ENCODE measurements at regions not wholly inside any gene's neighbourhood (a gene's known extent, or its start where the extent isn't known, plus 50 kb on each side); places are given as distances from the start of the nearest gene placed in this dataset.

DNA sequence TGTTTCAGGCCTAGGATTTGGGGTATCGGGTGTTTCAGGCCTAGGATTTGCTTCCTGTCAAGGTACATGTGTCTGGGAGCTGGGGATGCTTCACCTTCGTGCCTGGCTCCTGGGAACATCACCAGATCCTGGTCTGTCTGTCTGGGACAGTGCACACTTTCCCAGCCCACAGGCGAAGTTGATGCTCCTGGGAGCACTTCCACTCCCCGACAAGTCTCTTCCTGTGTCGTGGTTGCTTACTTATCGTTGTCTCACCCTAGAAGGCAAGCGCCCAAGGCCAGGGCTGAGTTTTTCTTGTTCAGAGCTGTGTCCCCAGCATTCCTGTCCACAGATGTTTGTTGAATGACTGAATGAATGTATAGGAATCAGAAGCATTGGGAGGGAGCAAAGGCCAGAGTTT, 71.5 kb downstream of the LINC01488 start:
- Histone ChIP-seq H3K9me3 (peaks cover 0 to 41% (median 25%) of the 10 kb centered on the region in 12 donors), H3K27me3 (no peaks in the 10 kb centered on the region), H3K4me1 (no peaks in the 10 kb centered on the region), H3K4me3 (no peak overlapping the region), H3K36me3 (no peaks in the 10 kb centered on the region), H3K27ac (no peak overlapping the region)
- no peak for DNase-seq
- no peak for TF ChIP-seq POLR2A (IDR thresholded peaks at IDR 0.05)
- TF ChIP-seq, protein P1, sequence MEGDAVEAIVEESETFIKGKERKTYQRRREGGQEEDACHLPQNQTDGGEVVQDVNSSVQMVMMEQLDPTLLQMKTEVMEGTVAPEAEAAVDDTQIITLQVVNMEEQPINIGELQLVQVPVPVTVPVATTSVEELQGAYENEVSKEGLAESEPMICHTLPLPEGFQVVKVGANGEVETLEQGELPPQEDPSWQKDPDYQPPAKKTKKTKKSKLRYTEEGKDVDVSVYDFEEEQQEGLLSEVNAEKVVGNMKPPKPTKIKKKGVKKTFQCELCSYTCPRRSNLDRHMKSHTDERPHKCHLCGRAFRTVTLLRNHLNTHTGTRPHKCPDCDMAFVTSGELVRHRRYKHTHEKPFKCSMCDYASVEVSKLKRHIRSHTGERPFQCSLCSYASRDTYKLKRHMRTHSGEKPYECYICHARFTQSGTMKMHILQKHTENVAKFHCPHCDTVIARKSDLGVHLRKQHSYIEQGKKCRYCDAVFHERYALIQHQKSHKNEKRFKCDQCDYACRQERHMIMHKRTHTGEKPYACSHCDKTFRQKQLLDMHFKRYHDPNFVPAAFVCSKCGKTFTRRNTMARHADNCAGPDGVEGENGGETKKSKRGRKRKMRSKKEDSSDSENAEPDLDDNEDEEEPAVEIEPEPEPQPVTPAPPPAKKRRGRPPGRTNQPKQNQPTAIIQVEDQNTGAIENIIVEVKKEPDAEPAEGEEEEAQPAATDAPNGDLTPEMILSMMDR (IDR thresholded peaks at IDR 0.05): no peak
- intact Hi-C loops (cut with DNase I): no loop called here
- ATAC-seq: no peak
- 93 to 97% (median 95%) methylated on average over 7 of the region's 7 CpGs for WGBS, 4 donors

DNA sequence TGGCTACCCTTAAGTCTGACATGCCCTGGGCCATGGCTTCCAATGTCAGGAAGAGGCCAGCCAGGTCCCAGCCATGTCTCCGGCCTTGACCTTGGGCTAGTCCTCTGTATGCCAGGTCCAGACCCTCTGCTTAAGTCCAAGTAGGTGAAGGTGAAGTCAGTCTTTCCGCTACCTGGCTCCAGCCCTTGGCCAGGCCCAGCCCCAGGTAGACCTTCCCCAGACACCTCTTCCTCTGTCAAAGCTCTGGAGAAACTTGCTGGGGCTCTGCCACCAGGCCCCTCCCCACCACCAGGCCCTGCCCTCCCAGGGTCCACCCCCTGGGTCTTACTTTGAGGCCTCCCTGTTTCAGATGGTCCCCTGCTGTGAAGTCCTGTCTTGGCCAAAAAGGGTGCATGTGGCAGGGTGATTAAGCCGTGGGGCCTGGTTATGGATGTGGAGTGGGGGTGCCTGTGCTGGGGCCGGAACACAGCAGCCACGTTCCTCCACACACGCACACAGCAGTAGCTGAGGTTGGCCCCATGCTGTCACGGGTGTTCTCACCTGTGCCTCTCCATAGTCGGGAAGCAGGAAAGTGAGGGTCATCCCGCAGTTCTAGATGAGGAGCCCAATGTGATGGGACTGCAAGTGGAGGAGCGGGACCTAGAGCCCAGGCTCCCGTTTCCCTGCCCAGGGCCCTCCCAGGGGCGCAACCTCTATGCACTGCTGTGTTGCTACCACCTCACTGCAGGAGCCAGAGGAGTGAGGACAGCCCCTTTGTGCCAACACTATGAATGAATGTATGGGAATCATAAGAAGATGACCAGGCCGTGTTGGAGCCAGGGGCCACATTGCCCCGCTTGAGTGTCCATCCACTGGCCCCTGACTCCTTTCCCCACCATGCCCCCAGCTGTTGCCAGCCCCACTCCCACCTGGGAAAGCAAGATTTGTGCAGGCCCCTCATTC, 72.2 kb downstream of the LINC01488 start:
- Histone ChIP-seq H3K4me1 (no peaks in the 10 kb centered on the region), H3K27ac (no peak overlapping the region), H3K9me3 (peaks cover 0 to 34% (median 25%) of the 10 kb centered on the region in 12 donors), H3K27me3 (no peaks in the 10 kb centered on the region), H3K36me3 (no peaks in the 10 kb centered on the region), H3K4me3 (no peak overlapping the region)
- TF ChIP-seq, protein P1 (IDR thresholded peaks at IDR 0.05): no peak
- TF ChIP-seq POLR2A (IDR thresholded peaks at IDR 0.05): no peak
- ATAC-seq (no peak), DNase-seq (no peak)
- 96 to 97% (median 97%) methylated on average over 11 to 14 of the region's 14 CpGs for WGBS, 4 donors
- intact Hi-C loops (cut with DNase I): no loop called here

DNA sequence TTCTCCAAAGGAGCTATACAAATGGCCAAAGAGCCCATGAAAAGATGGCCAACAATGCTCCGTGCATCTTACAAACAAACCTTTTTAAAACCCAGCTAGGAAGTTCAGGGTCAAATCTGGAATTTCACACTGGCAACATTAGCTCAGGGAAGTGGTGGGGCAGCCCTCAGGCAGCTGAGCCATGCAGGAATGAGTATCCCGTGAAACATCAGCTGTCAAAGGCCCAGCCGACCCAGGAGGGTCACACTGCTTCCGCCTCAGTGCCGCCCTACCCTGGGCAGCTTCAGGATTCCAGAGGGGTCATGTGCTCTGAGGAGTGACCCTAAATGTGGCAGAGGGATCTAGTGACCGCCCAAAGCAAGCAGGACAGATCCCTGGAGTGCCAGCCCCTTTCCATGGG, 73.4 kb downstream of the LINC01488 start:
- WGBS, 4 donors: 84 to 94% (median 89%) methylated on average over 6 of the region's 6 CpGs
- H3K27ac ChIP-seq: no peak overlapping the region
- DNase-seq: no peak

DNA sequence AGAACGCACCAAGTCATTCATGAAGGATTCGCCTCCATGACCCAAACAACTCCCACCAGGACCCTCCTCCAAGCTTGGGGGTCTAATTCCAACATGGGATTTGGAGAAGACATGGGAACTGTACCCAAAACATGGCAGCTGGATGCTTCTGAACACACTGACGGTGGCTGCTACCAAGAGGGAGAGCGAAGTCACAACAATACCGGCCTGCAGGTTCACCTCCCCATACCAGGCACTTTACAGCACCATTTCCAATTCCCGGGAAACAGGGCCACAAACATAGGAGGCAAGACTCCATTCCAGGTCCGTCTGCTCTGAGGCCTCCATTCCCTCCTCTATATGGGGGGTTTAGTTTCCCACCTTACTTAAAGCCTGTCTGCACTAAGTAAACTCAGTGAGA, 75.8 kb downstream of the LINC01488 start:
- Histone ChIP-seq H3K27ac (no peak overlapping the region), H3K4me3 (no peak overlapping the region), H3K9me3 (peaks cover 0 to 10% (median 0%) of the 10 kb centered on the region in 12 donors), H3K36me3 (no peaks in the 10 kb centered on the region), H3K27me3 (no peaks in the 10 kb centered on the region), H3K4me1 (no peaks in the 10 kb centered on the region)
- DNase-seq (no peak), ATAC-seq (no peak)
- 94 to 99% (median 95%) methylated on average over 7 of the region's 7 CpGs for WGBS, 4 donors
- intact Hi-C loops (cut with DNase I): no loop called here
- no peak for TF ChIP-seq POLR2A (IDR thresholded peaks at IDR 0.05)
- TF ChIP-seq, protein P1 (IDR thresholded peaks at IDR 0.05): no peak

More for the DNA sequence above, 73.4 kb downstream of the LINC01488 start:
- ATAC-seq: no peak
- TF ChIP-seq, protein P1 (IDR thresholded peaks at IDR 0.05): no peak
- H3K4me1 ChIP-seq: no peaks in the 10 kb centered on the region
- peaks cover 0 to 22% (median 14%) of the 10 kb centered on the region in 12 donors for H3K9me3 ChIP-seq
- no peaks in the 10 kb centered on the region for H3K27me3 ChIP-seq
- no peaks in the 10 kb centered on the region for H3K36me3 ChIP-seq
- H3K4me3 ChIP-seq: no peak overlapping the region
- intact Hi-C loops (cut with DNase I): no loop called here
